A549 (cell line): ENCODE measurements at regions not wholly inside any gene's neighbourhood (a gene's known extent, or its start where the extent isn't known, plus 50 kb on each side); places are given as distances from the start of the nearest gene placed in this dataset.

Experiments
- ATAC-seq, 2 experiments: fragments of 200-7000 bp in 1 of 2; fragments of >200 bp in 1 of 2; cut with Nextera tagmentation in 1 of 2; cut with Tn5 transposase in 1 of 2; 3 replicates each; pipeline versions ENCODE4 v1.8.0 to v1.9.1; 2018 to 2020; ENCODE audit warnings: mild to moderate bottlenecking in 1 of 2, moderate library complexity in 1 of 2
- CTCF ChIA-PET: fragments of 300-600 bp; sonication (Branson Sonifier 250); formaldehyde crosslinking; extraction: SDS; loops from one replicate; lab custom pipeline; 2021; ENCODE audit warnings: antibody characterized with exemption, inconsistent platforms; lab: Yijun Ruan, JAX
- POLR2A ChIA-PET: fragments of 350-600 bp; formaldehyde crosslinking; extraction: SDS; loops from one replicate; lab custom pipeline; 2021; ENCODE audit warnings: antibody characterized with exemption, inconsistent platforms; lab: Yijun Ruan, JAX
- DNase-seq, 2 experiments: peaks; one replicate each; pipeline versions ENCODE4 v3.0.0 to v3.0.0-alpha.2; 2011 to 2016; ENCODE audit warnings: low read depth in 1 of 2, low spot score in 1 of 2
- FAIRE-seq: peaks from 2 replicates; lab custom pipeline; 2011; peaks lifted over from hg19 to GRCh38; lab: Jason Lieb, UNC
- H3K27ac ChIP-seq, 2 experiments: fragments of >200 bp; sonication (Bioruptor Twin); formaldehyde crosslinking; 3 replicates each; pipeline ENCODE4 v1.5.1; 2016 to 2017
- H3K4me1 ChIP-seq: fragments of >200 bp; sonication (Bioruptor Twin); formaldehyde crosslinking; 3 replicates; pipeline ENCODE4 v1.6.1; 2016
- H3K4me2 ChIP-seq: fragments of >200 bp; sonication (Bioruptor Twin); formaldehyde crosslinking; 3 replicates; pipeline ENCODE4 v1.6.1; 2016
- H3K4me3 ChIP-seq: fragments of >200 bp; sonication (Bioruptor Twin); formaldehyde crosslinking; 3 replicates; pipeline ENCODE4 v1.5.1; 2016
- H3K9me3 ChIP-seq: fragments of >200 bp; sonication (Bioruptor Twin); formaldehyde crosslinking; 3 replicates; pipeline ENCODE4 v1.6.1; 2016
- ATOH8 ChIP-seq: fragments of 250-450 bp; sonication (Bioruptor Pico); IDR thresholded peaks from 2 replicates; pipeline ENCODE4 v1.5.0; 2020; ENCODE audit warnings: low read depth, mild to moderate bottlenecking, moderate library complexity
- BCL3 ChIP-seq: fragments of >200 bp; sonication (Bioruptor Twin); formaldehyde crosslinking; IDR thresholded peaks from 3 replicates; pipeline ENCODE4 v1.6.1; 2016
- BHLHE40 ChIP-seq: IDR thresholded peaks from 2 replicates; pipeline ENCODE4 v1.6.1; 2012; ENCODE audit warnings: low read depth, low read length, inconsistent platforms
- CTCF ChIP-seq: fragments of >200 bp; sonication (Bioruptor Twin); formaldehyde crosslinking; IDR thresholded peaks from 3 replicates; pipeline ENCODE4 v1.5.1; 2016
- FOSL2 ChIP-seq, 2 experiments: fragments of 450-650 bp in 1 of 2; fragments of >200 bp in 1 of 2; sonication (Bioruptor Twin) in 1 of 2; formaldehyde crosslinking; IDR thresholded peaks; 2 replicates each; pipeline versions ENCODE4 v1.5.0 to v1.6.1; 2016 to 2020; ENCODE audit warnings: mild to moderate bottlenecking in 1 of 2, moderate library complexity in 1 of 2
- FOXS1 ChIP-seq: fragments of 250-450 bp; sonication (Bioruptor Pico); IDR thresholded peaks from 2 replicates; pipeline ENCODE4 v1.5.0; 2020; ENCODE audit warnings: mild to moderate bottlenecking, moderate library complexity
- HOXA7 ChIP-seq: fragments of 250-450 bp; sonication (Bioruptor Pico); IDR thresholded peaks from 2 replicates; pipeline ENCODE4 v1.5.0; 2020; ENCODE audit warnings: mild to moderate bottlenecking, moderate library complexity
- HOXB13 ChIP-seq: fragments of 250-450 bp; sonication (Bioruptor Pico); IDR thresholded peaks from 2 replicates; pipeline ENCODE4 v1.5.0; 2020; ENCODE audit warnings: low read depth, mild to moderate bottlenecking, moderate library complexity
- MYC ChIP-seq: IDR thresholded peaks from 2 replicates; pipeline ENCODE4 v1.6.1; 2012; ENCODE audit warnings: mild to moderate bottlenecking, inconsistent platforms, low read length, improper control_type of control experiment, borderline replicate concordance
- NPAS2 ChIP-seq: fragments of 250-450 bp; sonication (Bioruptor Pico); IDR thresholded peaks from 2 replicates; pipeline ENCODE4 v1.8.0; 2022; ENCODE audit warnings: mild to moderate bottlenecking, moderate library complexity, borderline replicate concordance
- NR3C1 ChIP-seq: fragments of >200 bp; sonication (Bioruptor Twin); formaldehyde crosslinking; IDR thresholded peaks from 3 replicates; pipeline ENCODE4 v1.6.1; 2017
- PBX3 ChIP-seq: IDR thresholded peaks from 2 replicates; pipeline ENCODE4 v1.6.1; 2012
- POLR2A ChIP-seq: IDR thresholded peaks from 2 replicates; pipeline ENCODE4 v1.6.1; 2012; ENCODE audit warnings: mild to moderate bottlenecking, low read length
- POLR2AphosphoS2 ChIP-seq: conservative IDR thresholded peaks from 2 replicates; pipeline ENCODE4 v1.6.1; 2012; ENCODE audit warnings: low read length, improper control_type of control experiment, inconsistent platforms
- RAD21 ChIP-seq, 2 experiments: fragments of >200 bp in 1 of 2; sonication (Bioruptor Twin) in 1 of 2; formaldehyde crosslinking in 1 of 2; IDR thresholded peaks in 1 of 2; conservative IDR thresholded peaks in 1 of 2; 2 replicates in 1 of 2; 3 replicates in 1 of 2; pipeline ENCODE4 v1.6.1; 2012 to 2018; ENCODE audit warnings: inconsistent platforms in 1 of 2
- RARB ChIP-seq: fragments of 250-450 bp; sonication (Bioruptor Pico); IDR thresholded peaks from 2 replicates; pipeline ENCODE4 v1.8.0; 2021; ENCODE audit warnings: mild to moderate bottlenecking, moderate library complexity
- REST ChIP-seq: fragments of 200-600 bp; sonication (generic); IDR thresholded peaks from 2 replicates; pipeline ENCODE4 v1.6.1; 2016; ENCODE audit warnings: antibody characterized with exemption, mild to moderate bottlenecking, moderate library complexity
- RNF2 ChIP-seq: fragments of 200-600 bp; sonication (generic); IDR thresholded peaks from 2 replicates; pipeline ENCODE4 v1.6.1; 2016; ENCODE audit warnings: low read depth, mild to moderate bottlenecking, antibody characterized with exemption, moderate library complexity, borderline replicate concordance
- SREBF2 ChIP-seq: fragments of 450-650 bp; IDR thresholded peaks from 2 replicates; pipeline ENCODE4 v1.6.1; 2014; ENCODE audit warnings: mild to moderate bottlenecking, moderate library complexity
- USF2 ChIP-seq: fragments of 450-650 bp; IDR thresholded peaks from 2 replicates; pipeline ENCODE4 v1.6.1; 2014; ENCODE audit warnings: antibody characterized with exemption
- ZFP36 ChIP-seq: fragments of 450-650 bp; IDR thresholded peaks from 2 replicates; pipeline ENCODE4 v1.6.1; 2014; ENCODE audit warnings: borderline replicate concordance; ENCODE audit not compliant: partially characterized antibody
- ZNF302 ChIP-seq: fragments of 250-450 bp; sonication (Bioruptor Pico); IDR thresholded peaks from 2 replicates; pipeline ENCODE4 v1.9.0; 2021; ENCODE audit warnings: inconsistent platforms, mild to moderate bottlenecking, moderate library complexity
- WGBS: methylation state at CpG from one replicate; pipeline ENCODE4 v1.1.6; 2017; ENCODE audit errors: missing lambda C conversion rate; 5-methylcytosine and 5-hydroxymethylcytosine counted together

- no peak for TF ChIP-seq USF2
- TF ChIP-seq ZFP36, result no peak
- TF ChIP-seq PBX3, result no peak
- no peak for TF ChIP-seq RNF2
- no peak for TF ChIP-seq ZNF302
- no peak for TF ChIP-seq NPAS2 (CRISPR knock-in tag)
- TF ChIP-seq POLR2AphosphoS2, result no peak
- no peak for TF ChIP-seq FOXS1 (CRISPR knock-in tag)
- no peak for TF ChIP-seq FOSL2 (IDR thresholded peaks at IDR 0.05)
- no peak for TF ChIP-seq FOSL2 (CRISPR knock-in tag; IDR thresholded peaks at IDR 0.05)
- no peak for TF ChIP-seq BHLHE40
Observed at GRCh38 chr10:42975005-42975493, 101.8 kb upstream of the RET start (continued).

GRCh38 chr10:42975558-42976340 is 101.1 kb upstream of the RET start:
- ChIA-PET CTCF (interaction anchor here (0.7 kb wide), 1 partner anchor 99 kb away, joined by 3 read pairs; no protein-coding TSS in a partner anchor), POLR2A (no interaction called here)
- 59% methylated on average over 17 of the region's 21 CpGs for WGBS
- FAIRE-seq (no peak), DNase-seq (peak; percentile 14 to 18), ATAC-seq (peak in 1 of 2 experiments; percentile 85; a peak in 3 of 6 replicates)
- no peak overlapping the region for H3K4me3 ChIP-seq
- H3K4me2 ChIP-seq, result no peak overlapping the region
- TF ChIP-seq RARB (no peak), RAD21 (conservative IDR thresholded peaks at IDR 0.05 in 1 of 2, IDR thresholded peaks at IDR 0.05 in 1 of 2) (peak in 1 of 2 experiments; percentile 21; a peak in 1 of 5 replicates)
- no peak overlapping the region for H3K27ac ChIP-seq
- no peaks in the 10 kb centered on the region for H3K4me1 ChIP-seq
- no peaks in the 10 kb centered on the region for H3K9me3 ChIP-seq

- Histone ChIP-seq H3K9me3 (no peaks in the 10 kb centered on the region), H3K4me2 (no peak overlapping the region), H3K4me3 (no peak overlapping the region), H3K4me1 (no peaks in the 10 kb centered on the region), H3K27ac (no peak overlapping the region)
- ChIA-PET CTCF (no interaction called here), POLR2A (no interaction called here)
- DNase-seq (no peak), ATAC-seq (no peak), FAIRE-seq (no peak)
- WGBS, result 27% methylated on average over 7 of the region's 7 CpGs
- TF ChIP-seq HOXA7 (CRISPR knock-in tag) (no peak), SREBF2 (no peak), CTCF (no peak), BHLHE40 (no peak), MYC (no peak), POLR2AphosphoS2 (no peak), BCL3 (no peak), RARB (no peak), REST (no peak), NR3C1 (no peak), POLR2A (no peak), HOXB13 (CRISPR knock-in tag) (no peak), ATOH8 (CRISPR knock-in tag) (no peak), FOSL2 (IDR thresholded peaks at IDR 0.05) (no peak), FOSL2 (CRISPR knock-in tag; IDR thresholded peaks at IDR 0.05) (no peak)
Observed at GRCh38 chr10:42976351-42977031, 100.4 kb upstream of the RET start.
